HEK293 (cell line): ENCODE measurements at regions not wholly inside any gene's neighbourhood (a gene's known extent, or its start where the extent isn't known, plus 50 kb on each side); places are given as distances from the start of the nearest gene placed in this dataset.

ENCODE experiments used
- EGR2 ChIP-seq: fragments of 450-650 bp; formaldehyde crosslinking; IDR thresholded peaks from 2 replicates; pipeline ENCODE4 v1.5.1; 2016; ENCODE audit warnings: low read depth, missing biosample characterization, missing genetic modification characterization
- KLF7 ChIP-seq: fragments of 450-650 bp; formaldehyde crosslinking; IDR thresholded peaks from 2 replicates; pipeline ENCODE4 v1.5.1; 2016; ENCODE audit warnings: missing biosample characterization, missing genetic modification characterization, borderline replicate concordance
- SP7 ChIP-seq: fragments of 450-650 bp; formaldehyde crosslinking; IDR thresholded peaks from 2 replicates; pipeline ENCODE4 v1.5.1; 2016; ENCODE audit warnings: missing biosample characterization, missing genetic modification characterization
- ZFP41 ChIP-seq: fragments of 450-650 bp; formaldehyde crosslinking; IDR thresholded peaks from 2 replicates; pipeline ENCODE4 v1.5.1; 2016; ENCODE audit warnings: missing biosample characterization, missing genetic modification characterization, borderline replicate concordance
- ZIC2 ChIP-seq: fragments of 450-650 bp; formaldehyde crosslinking; IDR thresholded peaks from 2 replicates; pipeline ENCODE4 v1.5.1; 2016; ENCODE audit warnings: missing biosample characterization, missing genetic modification characterization
- ZNF10 ChIP-seq: fragments of 450-650 bp; formaldehyde crosslinking; IDR thresholded peaks from 2 replicates; pipeline ENCODE4 v1.5.1; 2017; ENCODE audit warnings: missing biosample characterization, missing genetic modification characterization
- ZNF174 ChIP-seq: fragments of 450-650 bp; formaldehyde crosslinking; IDR thresholded peaks from 2 replicates; pipeline ENCODE4 v1.5.0; 2017; ENCODE audit warnings: missing biosample characterization, mild to moderate bottlenecking, missing genetic modification characterization
- ZNF248 ChIP-seq: fragments of 450-650 bp; formaldehyde crosslinking; IDR thresholded peaks from 2 replicates; pipeline ENCODE4 v1.5.1; 2017; ENCODE audit warnings: missing biosample characterization, missing genetic modification characterization
- ZNF324 ChIP-seq: fragments of 450-650 bp; formaldehyde crosslinking; IDR thresholded peaks from 2 replicates; pipeline ENCODE4 v1.5.1; 2016; ENCODE audit warnings: missing biosample characterization, missing genetic modification characterization
- ZNF354C ChIP-seq: fragments of 450-650 bp; formaldehyde crosslinking; IDR thresholded peaks from 2 replicates; pipeline ENCODE4 v1.5.1; 2016; ENCODE audit warnings: missing biosample characterization, missing genetic modification characterization, low read depth, borderline replicate concordance
- ZNF433 ChIP-seq: fragments of 450-650 bp; formaldehyde crosslinking; IDR thresholded peaks from 2 replicates; pipeline ENCODE4 v1.5.1; 2016; ENCODE audit warnings: missing biosample characterization, missing genetic modification characterization, low read depth
- ZNF530 ChIP-seq: fragments of 450-650 bp; formaldehyde crosslinking; IDR thresholded peaks from 2 replicates; pipeline ENCODE4 v1.5.1; 2016; ENCODE audit warnings: low read depth, missing biosample characterization, missing genetic modification characterization
- ZNF548 ChIP-seq: fragments of 450-650 bp; formaldehyde crosslinking; IDR thresholded peaks from 2 replicates; pipeline ENCODE4 v1.5.1; 2016; ENCODE audit warnings: missing biosample characterization, missing genetic modification characterization
- ZNF549 ChIP-seq: fragments of 450-650 bp; IDR thresholded peaks from 2 replicates; pipeline ENCODE4 v1.5.1; 2018; ENCODE audit warnings: missing biosample characterization, missing genetic modification characterization, mild to moderate bottlenecking, inconsistent platforms, moderate library complexity
- ZNF561 ChIP-seq: fragments of 450-650 bp; IDR thresholded peaks from 2 replicates; pipeline ENCODE4 v1.5.1; 2018; ENCODE audit warnings: missing biosample characterization, missing genetic modification characterization, borderline replicate concordance
- ZNF623 ChIP-seq: fragments of 450-650 bp; formaldehyde crosslinking; IDR thresholded peaks from 2 replicates; pipeline ENCODE4 v1.5.1; 2016; ENCODE audit warnings: missing biosample characterization, missing genetic modification characterization
- ZNF664 ChIP-seq: fragments of 450-650 bp; formaldehyde crosslinking; IDR thresholded peaks from 2 replicates; pipeline ENCODE4 v1.5.1; 2016; ENCODE audit warnings: missing biosample characterization, missing genetic modification characterization
- ZNF670 ChIP-seq: fragments of 450-650 bp; formaldehyde crosslinking; IDR thresholded peaks from 2 replicates; pipeline ENCODE4 v1.5.1; 2016; ENCODE audit warnings: missing biosample characterization, missing genetic modification characterization, low read depth
- ZNF677 ChIP-seq: fragments of 450-650 bp; IDR thresholded peaks from 2 replicates; pipeline ENCODE4 v1.5.0; 2018; ENCODE audit warnings: missing biosample characterization, mild to moderate bottlenecking, missing genetic modification characterization, moderate library complexity
- ZNF785 ChIP-seq: fragments of 450-650 bp; formaldehyde crosslinking; IDR thresholded peaks from 2 replicates; pipeline ENCODE4 v1.5.1; 2016; ENCODE audit warnings: missing biosample characterization, missing genetic modification characterization
- ZNF830 ChIP-seq: fragments of 450-650 bp; IDR thresholded peaks from 2 replicates; pipeline ENCODE4 v1.5.0; 2018; ENCODE audit warnings: missing biosample characterization, missing genetic modification characterization, low read depth, mild to moderate bottlenecking, moderate library complexity
- ZNF843 ChIP-seq: fragments of 450-650 bp; formaldehyde crosslinking; IDR thresholded peaks from 2 replicates; pipeline ENCODE4 v1.5.1; 2016; ENCODE audit warnings: missing biosample characterization, missing genetic modification characterization
- TF ChIP-seq, protein P1 (sequence below): fragments of 450-650 bp; IDR thresholded peaks from 2 replicates; pipeline ENCODE4 v1.5.1; 2018; ENCODE audit warnings: missing biosample characterization, missing genetic modification characterization
- TF ChIP-seq, protein P2 (sequence below): fragments of 450-650 bp; formaldehyde crosslinking; conservative IDR thresholded peaks from 2 replicates; pipeline ENCODE4 v1.5.1; 2016; ENCODE audit warnings: low read depth, missing biosample characterization, missing genetic modification characterization
- TF ChIP-seq, protein P3 (sequence below): fragments of 450-650 bp; formaldehyde crosslinking; IDR thresholded peaks from 2 replicates; pipeline ENCODE4 v1.5.1; 2016; ENCODE audit warnings: missing biosample characterization, missing genetic modification characterization
- TF ChIP-seq, protein P4 (sequence below): fragments of 450-650 bp; IDR thresholded peaks from 2 replicates; pipeline ENCODE4 v1.5.1; 2018; ENCODE audit warnings: missing biosample characterization, mild to moderate bottlenecking, missing genetic modification characterization
- TF ChIP-seq, protein P5 (sequence below): fragments of 450-650 bp; formaldehyde crosslinking; IDR thresholded peaks from 2 replicates; pipeline ENCODE4 v1.5.1; 2016; ENCODE audit warnings: missing biosample characterization, missing genetic modification characterization

DNA sequence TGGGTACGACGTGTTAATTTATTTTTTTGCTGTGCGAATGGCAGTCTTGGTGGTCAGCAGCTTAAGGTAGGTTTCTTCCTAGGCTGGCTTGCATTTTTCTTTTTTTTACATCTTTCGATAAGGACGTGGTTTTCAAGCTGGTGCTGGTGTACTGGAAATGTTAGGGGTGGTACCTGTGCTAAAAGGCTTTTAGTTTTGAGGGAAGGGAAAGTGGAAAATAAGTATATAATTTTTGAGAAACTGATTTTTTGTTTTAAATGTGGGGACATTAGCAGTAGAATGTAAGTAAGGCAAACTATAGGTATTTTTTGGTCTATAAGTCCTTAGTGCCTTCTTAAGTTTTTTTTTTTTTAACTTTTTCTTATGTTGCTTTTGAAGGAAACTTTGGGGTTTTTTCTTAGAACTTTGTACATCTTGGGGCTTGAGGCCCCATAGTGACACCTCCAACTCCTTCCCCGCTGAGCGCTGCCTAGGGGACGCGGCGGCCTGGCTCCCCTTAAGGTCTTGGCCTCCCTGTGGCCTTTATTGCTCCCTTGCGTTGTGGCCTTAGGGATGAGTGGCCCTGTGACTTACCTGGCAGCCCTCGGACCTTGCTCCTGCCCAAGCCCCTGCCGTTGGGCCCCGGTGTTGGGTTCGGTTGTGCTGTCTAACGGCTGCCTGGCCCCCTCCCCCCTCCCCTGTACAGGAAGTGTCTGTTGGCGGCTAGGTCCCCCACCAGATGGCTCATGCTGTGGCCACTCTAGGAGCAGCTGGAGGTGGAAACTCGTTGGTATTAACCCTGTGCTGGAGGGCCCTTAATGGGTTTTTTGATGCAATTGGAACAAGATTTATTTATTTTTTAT is 88.0 kb upstream of the RPRML start (continued):
- TF ChIP-seq, protein P1, sequence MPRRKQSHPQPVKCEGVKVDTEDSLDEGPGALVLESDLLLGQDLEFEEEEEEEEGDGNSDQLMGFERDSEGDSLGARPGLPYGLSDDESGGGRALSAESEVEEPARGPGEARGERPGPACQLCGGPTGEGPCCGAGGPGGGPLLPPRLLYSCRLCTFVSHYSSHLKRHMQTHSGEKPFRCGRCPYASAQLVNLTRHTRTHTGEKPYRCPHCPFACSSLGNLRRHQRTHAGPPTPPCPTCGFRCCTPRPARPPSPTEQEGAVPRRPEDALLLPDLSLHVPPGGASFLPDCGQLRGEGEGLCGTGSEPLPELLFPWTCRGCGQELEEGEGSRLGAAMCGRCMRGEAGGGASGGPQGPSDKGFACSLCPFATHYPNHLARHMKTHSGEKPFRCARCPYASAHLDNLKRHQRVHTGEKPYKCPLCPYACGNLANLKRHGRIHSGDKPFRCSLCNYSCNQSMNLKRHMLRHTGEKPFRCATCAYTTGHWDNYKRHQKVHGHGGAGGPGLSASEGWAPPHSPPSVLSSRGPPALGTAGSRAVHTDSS (tag by site-specific recombination): 0 out of 2 replicates have a peak, but pooled peaks have one; percentile 42
- TF ChIP-seq ZNF548 (tag by site-specific recombination): no peak
- TF ChIP-seq ZNF623: no peak; the same call in 1 of the 2 replicates
- TF ChIP-seq EGR2 (tag by site-specific recombination): 0 out of 2 replicates have a peak, but pooled peaks have one; percentile 41
- TF ChIP-seq, protein P2, sequence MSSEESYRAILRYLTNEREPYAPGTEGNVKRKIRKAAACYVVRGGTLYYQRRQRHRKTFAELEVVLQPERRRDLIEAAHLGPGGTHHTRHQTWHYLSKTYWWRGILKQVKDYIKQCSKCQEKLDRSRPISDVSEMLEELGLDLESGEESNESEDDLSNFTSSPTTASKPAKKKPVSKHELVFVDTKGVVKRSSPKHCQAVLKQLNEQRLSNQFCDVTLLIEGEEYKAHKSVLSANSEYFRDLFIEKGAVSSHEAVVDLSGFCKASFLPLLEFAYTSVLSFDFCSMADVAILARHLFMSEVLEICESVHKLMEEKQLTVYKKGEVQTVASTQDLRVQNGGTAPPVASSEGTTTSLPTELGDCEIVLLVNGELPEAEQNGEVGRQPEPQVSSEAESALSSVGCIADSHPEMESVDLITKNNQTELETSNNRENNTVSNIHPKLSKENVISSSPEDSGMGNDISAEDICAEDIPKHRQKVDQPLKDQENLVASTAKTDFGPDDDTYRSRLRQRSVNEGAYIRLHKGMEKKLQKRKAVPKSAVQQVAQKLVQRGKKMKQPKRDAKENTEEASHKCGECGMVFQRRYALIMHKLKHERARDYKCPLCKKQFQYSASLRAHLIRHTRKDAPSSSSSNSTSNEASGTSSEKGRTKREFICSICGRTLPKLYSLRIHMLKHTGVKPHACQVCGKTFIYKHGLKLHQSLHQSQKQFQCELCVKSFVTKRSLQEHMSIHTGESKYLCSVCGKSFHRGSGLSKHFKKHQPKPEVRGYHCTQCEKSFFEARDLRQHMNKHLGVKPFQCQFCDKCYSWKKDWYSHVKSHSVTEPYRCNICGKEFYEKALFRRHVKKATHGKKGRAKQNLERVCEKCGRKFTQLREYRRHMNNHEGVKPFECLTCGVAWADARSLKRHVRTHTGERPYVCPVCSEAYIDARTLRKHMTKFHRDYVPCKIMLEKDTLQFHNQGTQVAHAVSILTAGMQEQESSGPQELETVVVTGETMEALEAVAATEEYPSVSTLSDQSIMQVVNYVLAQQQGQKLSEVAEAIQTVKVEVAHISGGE: peak; percentile 97
- no peak for TF ChIP-seq KLF7 (tag by site-specific recombination)
- TF ChIP-seq ZNF174 (tag by site-specific recombination): no peak
- TF ChIP-seq ZNF354C (tag by site-specific recombination): no peak
- TF ChIP-seq, protein P3, sequence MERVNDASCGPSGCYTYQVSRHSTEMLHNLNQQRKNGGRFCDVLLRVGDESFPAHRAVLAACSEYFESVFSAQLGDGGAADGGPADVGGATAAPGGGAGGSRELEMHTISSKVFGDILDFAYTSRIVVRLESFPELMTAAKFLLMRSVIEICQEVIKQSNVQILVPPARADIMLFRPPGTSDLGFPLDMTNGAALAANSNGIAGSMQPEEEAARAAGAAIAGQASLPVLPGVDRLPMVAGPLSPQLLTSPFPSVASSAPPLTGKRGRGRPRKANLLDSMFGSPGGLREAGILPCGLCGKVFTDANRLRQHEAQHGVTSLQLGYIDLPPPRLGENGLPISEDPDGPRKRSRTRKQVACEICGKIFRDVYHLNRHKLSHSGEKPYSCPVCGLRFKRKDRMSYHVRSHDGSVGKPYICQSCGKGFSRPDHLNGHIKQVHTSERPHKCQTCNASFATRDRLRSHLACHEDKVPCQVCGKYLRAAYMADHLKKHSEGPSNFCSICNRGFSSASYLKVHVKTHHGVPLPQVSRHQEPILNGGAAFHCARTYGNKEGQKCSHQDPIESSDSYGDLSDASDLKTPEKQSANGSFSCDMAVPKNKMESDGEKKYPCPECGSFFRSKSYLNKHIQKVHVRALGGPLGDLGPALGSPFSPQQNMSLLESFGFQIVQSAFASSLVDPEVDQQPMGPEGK (tag by site-specific recombination): peak; percentile 99
- no peak for TF ChIP-seq ZNF677 (tag by site-specific recombination)
- peak; percentile 93 for TF ChIP-seq ZNF561 (tag by site-specific recombination)
- TF ChIP-seq, protein P4, sequence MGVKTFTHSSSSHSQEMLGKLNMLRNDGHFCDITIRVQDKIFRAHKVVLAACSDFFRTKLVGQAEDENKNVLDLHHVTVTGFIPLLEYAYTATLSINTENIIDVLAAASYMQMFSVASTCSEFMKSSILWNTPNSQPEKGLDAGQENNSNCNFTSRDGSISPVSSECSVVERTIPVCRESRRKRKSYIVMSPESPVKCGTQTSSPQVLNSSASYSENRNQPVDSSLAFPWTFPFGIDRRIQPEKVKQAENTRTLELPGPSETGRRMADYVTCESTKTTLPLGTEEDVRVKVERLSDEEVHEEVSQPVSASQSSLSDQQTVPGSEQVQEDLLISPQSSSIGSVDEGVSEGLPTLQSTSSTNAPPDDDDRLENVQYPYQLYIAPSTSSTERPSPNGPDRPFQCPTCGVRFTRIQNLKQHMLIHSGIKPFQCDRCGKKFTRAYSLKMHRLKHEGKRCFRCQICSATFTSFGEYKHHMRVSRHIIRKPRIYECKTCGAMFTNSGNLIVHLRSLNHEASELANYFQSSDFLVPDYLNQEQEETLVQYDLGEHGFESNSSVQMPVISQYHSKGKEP: peak; percentile 62; the same call in 1 of the 2 replicates
- TF ChIP-seq ZNF830 (tag by site-specific recombination): no peak
- TF ChIP-seq ZNF785: no peak
- no peak for TF ChIP-seq ZNF433 (tag by site-specific recombination)
- TF ChIP-seq, protein P5, sequence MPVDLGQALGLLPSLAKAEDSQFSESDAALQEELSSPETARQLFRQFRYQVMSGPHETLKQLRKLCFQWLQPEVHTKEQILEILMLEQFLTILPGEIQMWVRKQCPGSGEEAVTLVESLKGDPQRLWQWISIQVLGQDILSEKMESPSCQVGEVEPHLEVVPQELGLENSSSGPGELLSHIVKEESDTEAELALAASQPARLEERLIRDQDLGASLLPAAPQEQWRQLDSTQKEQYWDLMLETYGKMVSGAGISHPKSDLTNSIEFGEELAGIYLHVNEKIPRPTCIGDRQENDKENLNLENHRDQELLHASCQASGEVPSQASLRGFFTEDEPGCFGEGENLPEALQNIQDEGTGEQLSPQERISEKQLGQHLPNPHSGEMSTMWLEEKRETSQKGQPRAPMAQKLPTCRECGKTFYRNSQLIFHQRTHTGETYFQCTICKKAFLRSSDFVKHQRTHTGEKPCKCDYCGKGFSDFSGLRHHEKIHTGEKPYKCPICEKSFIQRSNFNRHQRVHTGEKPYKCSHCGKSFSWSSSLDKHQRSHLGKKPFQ: peak; percentile 62; the same call in 1 of the 2 replicates
- no peak for TF ChIP-seq ZNF530
- TF ChIP-seq ZNF670 (tag by site-specific recombination): no peak
- peak; percentile 90 for TF ChIP-seq ZIC2 (tag by site-specific recombination)
- TF ChIP-seq ZNF664: no peak
- TF ChIP-seq ZFP41: no peak
- TF ChIP-seq ZNF324 (tag by site-specific recombination): peak; percentile 96
- TF ChIP-seq ZNF549 (tag by site-specific recombination): no peak
- peak; percentile 58 for TF ChIP-seq ZNF10
- peak; percentile 91 for TF ChIP-seq SP7 (tag by site-specific recombination)
- TF ChIP-seq ZNF843 (tag by site-specific recombination): peak; percentile 61; the same call in 1 of the 2 replicates
- no peak for TF ChIP-seq ZNF248
